ENCODE measurements at regions not wholly inside any gene's neighbourhood (a gene's known extent, or its start where the extent isn't known, plus 50 kb on each side); places are given as distances from the start of the nearest gene placed in this dataset.
A peak's percentile ranks its signal among the peaks of the same experiment; 100 is the strongest.

DNA sequence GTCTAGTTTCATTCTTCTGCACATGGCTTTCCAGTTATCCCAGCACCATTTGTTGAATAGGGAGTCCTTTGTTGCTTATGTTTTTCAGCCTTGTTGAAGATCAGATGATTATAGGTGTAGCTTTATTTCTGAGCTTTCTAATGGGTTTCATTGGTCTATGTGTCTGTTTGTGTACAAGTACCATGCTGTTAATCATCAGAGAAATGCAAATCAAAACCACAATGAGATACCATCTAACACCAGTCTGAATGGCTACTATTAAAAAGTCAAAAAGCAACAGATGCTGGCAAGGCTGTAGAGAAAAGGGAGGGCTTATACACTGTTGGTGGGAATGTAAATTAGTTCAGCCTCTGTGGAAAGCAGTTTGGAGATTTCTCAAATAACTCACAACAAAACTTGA lies 321.5 kb upstream of the PTBP2 start:
- Histone ChIP-seq H3K27me3 (ENCODE audit: control insufficient read depth, insufficient read depth, low read length) (no peaks in the 10 kb centered on the region), H3K36me3 (ENCODE audit: control insufficient read depth, insufficient read depth, low read length) (no peaks in the 10 kb centered on the region), H3K4me3 (ENCODE audit: low read depth, low read length) (no peak overlapping the region)
- no peak for TF ChIP-seq CTCF (IDR thresholded peaks at IDR 0.05; ENCODE audit: insufficient read depth, low read length, poor library complexity, severe bottlenecking)
- no peak for DNase-seq (ENCODE audit: low read depth)

- H3K36me3 ChIP-seq (ENCODE audit: control insufficient read depth, insufficient read depth, low read length): no peaks in the 10 kb centered on the region
- no peaks in the 10 kb centered on the region for H3K27me3 ChIP-seq (ENCODE audit: control insufficient read depth, insufficient read depth, low read length)
- no peak for TF ChIP-seq CTCF (IDR thresholded peaks at IDR 0.05; ENCODE audit: insufficient read depth, low read length, poor library complexity, severe bottlenecking)
- DNase-seq (ENCODE audit: low read depth): no peak
- no peak overlapping the region for H3K4me3 ChIP-seq (ENCODE audit: low read depth, low read length)
These were observed 312.5 kb upstream of the PTBP2 start for GRCh38 chr1:96409087-96409486.

DNA sequence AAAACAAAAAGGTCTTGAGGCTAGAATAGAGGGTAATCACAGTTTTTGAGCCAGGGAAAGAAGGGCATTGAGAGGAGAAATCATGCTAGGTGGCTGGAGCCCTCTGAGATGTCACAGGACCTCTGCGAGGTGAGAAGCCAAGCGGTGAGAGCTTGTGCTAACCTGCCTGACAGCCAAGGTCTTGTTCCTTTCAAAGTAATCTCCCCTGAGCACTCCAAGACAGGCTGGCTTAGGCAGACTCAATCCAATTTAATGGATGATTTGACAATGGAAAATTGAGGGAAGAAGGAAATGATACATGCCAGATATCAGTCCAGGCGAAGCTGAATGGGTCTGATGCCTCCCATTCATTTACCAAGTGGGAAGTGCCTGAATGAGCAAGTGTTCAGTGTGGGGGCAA lies 311.9 kb upstream of the PTBP2 start:
- Histone ChIP-seq H3K36me3 (ENCODE audit: control insufficient read depth, insufficient read depth, low read length) (no peaks in the 10 kb centered on the region), H3K27me3 (ENCODE audit: control insufficient read depth, insufficient read depth, low read length) (no peaks in the 10 kb centered on the region), H3K4me3 (ENCODE audit: low read depth, low read length) (no peak overlapping the region)
- no peak for TF ChIP-seq CTCF (IDR thresholded peaks at IDR 0.05; ENCODE audit: insufficient read depth, low read length, poor library complexity, severe bottlenecking)
- DNase-seq (ENCODE audit: low read depth): no peak

DNA sequence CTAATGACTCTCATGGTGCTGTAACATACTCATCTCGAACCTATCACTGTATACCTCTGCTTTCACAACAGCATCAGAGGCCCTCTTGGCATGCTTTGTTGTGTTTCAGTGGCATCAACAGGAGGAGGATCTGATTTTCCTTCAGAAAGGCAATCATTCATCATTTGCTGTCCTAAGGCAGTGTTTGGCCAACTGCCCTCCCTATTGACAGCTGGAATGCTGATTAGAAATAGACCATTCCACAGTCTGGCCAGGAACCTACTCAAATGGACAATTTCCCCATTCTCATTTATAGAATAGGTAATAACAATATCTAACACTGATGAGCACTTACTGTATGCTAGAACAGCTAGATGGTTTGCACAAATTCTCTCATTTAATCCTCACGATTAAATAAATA lies 310.6 kb upstream of the PTBP2 start:
- no peaks in the 10 kb centered on the region for H3K36me3 ChIP-seq (ENCODE audit: control insufficient read depth, insufficient read depth, low read length)
- TF ChIP-seq CTCF (IDR thresholded peaks at IDR 0.05; ENCODE audit: insufficient read depth, low read length, poor library complexity, severe bottlenecking): no peak
- no peak for DNase-seq (ENCODE audit: low read depth)
- H3K27me3 ChIP-seq (ENCODE audit: control insufficient read depth, insufficient read depth, low read length): no peaks in the 10 kb centered on the region
- no peak overlapping the region for H3K4me3 ChIP-seq (ENCODE audit: low read depth, low read length)

GRCh38 chr1:96414598-96414997 lies 307.0 kb upstream of the PTBP2 start:
- no peak for TF ChIP-seq CTCF (IDR thresholded peaks at IDR 0.05; ENCODE audit: insufficient read depth, low read length, poor library complexity, severe bottlenecking)
- Histone ChIP-seq H3K36me3 (ENCODE audit: control insufficient read depth, insufficient read depth, low read length) (no peaks in the 10 kb centered on the region), H3K27me3 (ENCODE audit: control insufficient read depth, insufficient read depth, low read length) (no peaks in the 10 kb centered on the region), H3K4me3 (ENCODE audit: low read depth, low read length) (no peak overlapping the region)
- DNase-seq (ENCODE audit: low read depth): no peak

DNA sequence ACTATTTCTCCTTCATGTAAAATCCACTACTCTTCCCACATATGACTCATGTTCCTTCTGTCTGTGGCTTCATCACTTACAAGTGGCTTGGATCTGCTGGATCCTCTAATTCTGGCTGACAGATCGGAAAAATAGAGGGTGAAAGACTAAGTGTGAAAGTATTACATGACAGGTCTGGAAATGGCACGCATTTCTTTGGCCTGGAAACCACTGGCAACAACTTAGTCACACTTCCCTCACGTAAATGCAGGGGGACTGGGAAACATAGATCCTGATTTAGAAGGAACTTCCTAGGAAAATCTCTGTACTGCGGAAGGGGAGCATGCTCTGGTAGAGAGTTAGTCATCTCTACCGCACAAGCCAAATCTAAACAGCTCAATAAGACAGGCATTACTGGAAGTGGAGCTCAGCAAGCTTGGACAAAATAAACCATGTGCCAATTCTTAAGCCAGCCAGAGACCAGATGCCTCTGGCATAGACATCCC lies 305.4 kb upstream of the PTBP2 start:
- no peak for TF ChIP-seq CTCF (IDR thresholded peaks at IDR 0.05; ENCODE audit: insufficient read depth, low read length, poor library complexity, severe bottlenecking)
- H3K4me3 ChIP-seq (ENCODE audit: low read depth, low read length): no peak overlapping the region

More for the DNA sequence above, 305.4 kb upstream of the PTBP2 start:
- DNase-seq (ENCODE audit: low read depth): peak; percentile 56
- H3K36me3 ChIP-seq (ENCODE audit: control insufficient read depth, insufficient read depth, low read length): no peaks in the 10 kb centered on the region
- no peaks in the 10 kb centered on the region for H3K27me3 ChIP-seq (ENCODE audit: control insufficient read depth, insufficient read depth, low read length)
